GM23338 (cell line): ENCODE measurements at regions not wholly inside any gene's neighbourhood (a gene's known extent, or its start where the extent isn't known, plus 50 kb on each side); places are given as distances from the start of the nearest gene placed in this dataset.

Experiments
- CREB1 ChIP-seq: fragments of 250-450 bp; sonication (Bioruptor Pico); IDR thresholded peaks from 2 replicates; pipeline ENCODE4 v1.5.0; 2020; ENCODE audit warnings: low read depth, mild to moderate bottlenecking, moderate library complexity
- ETS1 ChIP-seq: IDR thresholded peaks from 2 replicates; pipeline ENCODE4 v1.6.1; 2016; ENCODE audit warnings: antibody characterized with exemption
- EZH2 ChIP-seq: fragments of 200-600 bp; sonication (generic); IDR thresholded peaks from one replicate; pipeline ENCODE4 v1.8.0; 2017; ENCODE audit warnings: antibody characterized with exemption, mild to moderate bottlenecking, low read depth; ENCODE audit not compliant: unreplicated experiment
- EZH2phosphoT487 ChIP-seq: fragments of 200-600 bp; sonication (generic); IDR thresholded peaks from one replicate; pipeline ENCODE4 v1.8.1; 2018; ENCODE audit warnings: antibody characterized with exemption; ENCODE audit not compliant: unreplicated experiment
- JUNB ChIP-seq: IDR thresholded peaks from one replicate; pipeline ENCODE4 v1.6.1; 2016; ENCODE audit warnings: antibody characterized with exemption; ENCODE audit not compliant: unreplicated experiment
- POLR2AphosphoS5 ChIP-seq: IDR thresholded peaks from 2 replicates; pipeline ENCODE4 v1.6.1; 2016; ENCODE audit warnings: antibody characterized with exemption, low read depth
- STAT1 ChIP-seq: IDR thresholded peaks from one replicate; pipeline ENCODE4 v1.6.1; 2016; ENCODE audit warnings: antibody characterized with exemption; ENCODE audit not compliant: unreplicated experiment
- ZNF114 ChIP-seq: fragments of 250-450 bp; sonication (Bioruptor Pico); IDR thresholded peaks from 2 replicates; pipeline ENCODE4 v1.5.0; 2020; ENCODE audit warnings: mild to moderate bottlenecking, moderate library complexity
- TF ChIP-seq, protein P1 (sequence below), 2 experiments: fragments of 200-600 bp in 1 of 2; sonication (generic) in 1 of 2; conservative IDR thresholded peaks; 2 replicates each; pipeline versions ENCODE4 v1.5.1 to v1.6.1; 2016 to 2017; ENCODE audit warnings: antibody characterized with exemption in 2 of 2, low read depth in 2 of 2, mild to moderate bottlenecking in 2 of 2, moderate library complexity in 1 of 2
- TF ChIP-seq, protein P2 (sequence below): IDR thresholded peaks from one replicate; pipeline ENCODE4 v1.6.1; 2018; ENCODE audit warnings: antibody characterized with exemption; ENCODE audit not compliant: unreplicated experiment

GRCh38 chr5:5793242-5794117, 371.0 kb downstream of the ICE1 start:
- TF ChIP-seq, protein P1, sequence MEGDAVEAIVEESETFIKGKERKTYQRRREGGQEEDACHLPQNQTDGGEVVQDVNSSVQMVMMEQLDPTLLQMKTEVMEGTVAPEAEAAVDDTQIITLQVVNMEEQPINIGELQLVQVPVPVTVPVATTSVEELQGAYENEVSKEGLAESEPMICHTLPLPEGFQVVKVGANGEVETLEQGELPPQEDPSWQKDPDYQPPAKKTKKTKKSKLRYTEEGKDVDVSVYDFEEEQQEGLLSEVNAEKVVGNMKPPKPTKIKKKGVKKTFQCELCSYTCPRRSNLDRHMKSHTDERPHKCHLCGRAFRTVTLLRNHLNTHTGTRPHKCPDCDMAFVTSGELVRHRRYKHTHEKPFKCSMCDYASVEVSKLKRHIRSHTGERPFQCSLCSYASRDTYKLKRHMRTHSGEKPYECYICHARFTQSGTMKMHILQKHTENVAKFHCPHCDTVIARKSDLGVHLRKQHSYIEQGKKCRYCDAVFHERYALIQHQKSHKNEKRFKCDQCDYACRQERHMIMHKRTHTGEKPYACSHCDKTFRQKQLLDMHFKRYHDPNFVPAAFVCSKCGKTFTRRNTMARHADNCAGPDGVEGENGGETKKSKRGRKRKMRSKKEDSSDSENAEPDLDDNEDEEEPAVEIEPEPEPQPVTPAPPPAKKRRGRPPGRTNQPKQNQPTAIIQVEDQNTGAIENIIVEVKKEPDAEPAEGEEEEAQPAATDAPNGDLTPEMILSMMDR (conservative IDR thresholded peaks at IDR 0.05; ENCODE audit: low read depth in 2 of 2) = no peak
- TF ChIP-seq EZH2 = no peak
- no peak for TF ChIP-seq ZNF114 (CRISPR knock-in tag)
- TF ChIP-seq, protein P2, sequence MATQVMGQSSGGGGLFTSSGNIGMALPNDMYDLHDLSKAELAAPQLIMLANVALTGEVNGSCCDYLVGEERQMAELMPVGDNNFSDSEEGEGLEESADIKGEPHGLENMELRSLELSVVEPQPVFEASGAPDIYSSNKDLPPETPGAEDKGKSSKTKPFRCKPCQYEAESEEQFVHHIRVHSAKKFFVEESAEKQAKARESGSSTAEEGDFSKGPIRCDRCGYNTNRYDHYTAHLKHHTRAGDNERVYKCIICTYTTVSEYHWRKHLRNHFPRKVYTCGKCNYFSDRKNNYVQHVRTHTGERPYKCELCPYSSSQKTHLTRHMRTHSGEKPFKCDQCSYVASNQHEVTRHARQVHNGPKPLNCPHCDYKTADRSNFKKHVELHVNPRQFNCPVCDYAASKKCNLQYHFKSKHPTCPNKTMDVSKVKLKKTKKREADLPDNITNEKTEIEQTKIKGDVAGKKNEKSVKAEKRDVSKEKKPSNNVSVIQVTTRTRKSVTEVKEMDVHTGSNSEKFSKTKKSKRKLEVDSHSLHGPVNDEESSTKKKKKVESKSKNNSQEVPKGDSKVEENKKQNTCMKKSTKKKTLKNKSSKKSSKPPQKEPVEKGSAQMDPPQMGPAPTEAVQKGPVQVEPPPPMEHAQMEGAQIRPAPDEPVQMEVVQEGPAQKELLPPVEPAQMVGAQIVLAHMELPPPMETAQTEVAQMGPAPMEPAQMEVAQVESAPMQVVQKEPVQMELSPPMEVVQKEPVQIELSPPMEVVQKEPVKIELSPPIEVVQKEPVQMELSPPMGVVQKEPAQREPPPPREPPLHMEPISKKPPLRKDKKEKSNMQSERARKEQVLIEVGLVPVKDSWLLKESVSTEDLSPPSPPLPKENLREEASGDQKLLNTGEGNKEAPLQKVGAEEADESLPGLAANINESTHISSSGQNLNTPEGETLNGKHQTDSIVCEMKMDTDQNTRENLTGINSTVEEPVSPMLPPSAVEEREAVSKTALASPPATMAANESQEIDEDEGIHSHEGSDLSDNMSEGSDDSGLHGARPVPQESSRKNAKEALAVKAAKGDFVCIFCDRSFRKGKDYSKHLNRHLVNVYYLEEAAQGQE = no peak
- no peak for TF ChIP-seq POLR2AphosphoS5
- TF ChIP-seq JUNB = no peak
- no peak for TF ChIP-seq ETS1
- TF ChIP-seq EZH2phosphoT487 = no peak
- no peak for TF ChIP-seq CREB1 (CRISPR knock-in tag)
- TF ChIP-seq STAT1 = no peak
